ENCODE measurements at regions not wholly inside any gene's neighbourhood (a gene's known extent, or its start where the extent isn't known, plus 50 kb on each side); places are given as distances from the start of the nearest gene placed in this dataset.

DNA sequence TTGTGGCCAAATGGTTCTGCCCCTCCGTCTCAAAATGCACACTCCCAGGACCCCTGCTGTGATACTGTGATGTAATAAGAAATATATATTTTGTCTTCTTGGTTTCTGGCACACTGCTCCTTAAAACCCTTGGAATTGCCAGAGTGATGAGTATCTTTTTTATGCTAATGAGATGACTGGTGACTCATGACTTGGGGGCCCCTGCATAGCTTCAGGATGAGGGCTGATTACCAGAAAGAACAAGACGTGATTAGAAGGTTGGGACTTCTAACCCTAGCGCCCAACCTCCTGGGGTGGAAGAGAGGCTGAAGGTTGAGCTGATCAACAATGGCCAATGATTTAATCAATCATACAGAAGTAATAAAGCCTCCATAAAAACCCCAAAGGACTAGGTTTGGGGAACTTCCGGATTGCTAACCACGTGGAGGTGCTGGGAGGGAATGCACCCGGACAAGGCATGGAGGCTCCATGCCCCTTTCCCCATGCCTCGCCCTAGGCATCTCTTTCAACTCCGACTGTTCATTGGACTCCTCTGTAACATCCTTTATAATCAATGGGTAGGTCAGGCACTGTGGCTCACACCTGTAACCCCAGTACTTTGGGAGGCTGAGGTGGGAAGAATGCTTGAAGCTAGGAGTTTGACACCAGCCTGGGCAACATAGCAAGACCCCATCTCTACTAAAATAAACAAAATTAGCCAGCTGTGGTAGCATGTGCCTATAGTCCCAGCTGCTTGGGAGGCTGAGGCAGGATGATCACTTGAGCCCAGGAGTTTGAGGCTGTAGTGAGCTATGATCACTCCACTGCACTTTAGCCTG lies 89.1 kb downstream of the HS1BP3 start (continued):
- TF ChIP-seq OSR1 (CRISPR knock-in tag; IDR thresholded peaks at IDR 0.05) (no peak), CSDC2 (CRISPR knock-in tag; IDR thresholded peaks at IDR 0.05) (no peak), ZNF8 (CRISPR knock-in tag; IDR thresholded peaks at IDR 0.05) (no peak), RARB (CRISPR knock-in tag; IDR thresholded peaks at IDR 0.05) (no peak)

DNA sequence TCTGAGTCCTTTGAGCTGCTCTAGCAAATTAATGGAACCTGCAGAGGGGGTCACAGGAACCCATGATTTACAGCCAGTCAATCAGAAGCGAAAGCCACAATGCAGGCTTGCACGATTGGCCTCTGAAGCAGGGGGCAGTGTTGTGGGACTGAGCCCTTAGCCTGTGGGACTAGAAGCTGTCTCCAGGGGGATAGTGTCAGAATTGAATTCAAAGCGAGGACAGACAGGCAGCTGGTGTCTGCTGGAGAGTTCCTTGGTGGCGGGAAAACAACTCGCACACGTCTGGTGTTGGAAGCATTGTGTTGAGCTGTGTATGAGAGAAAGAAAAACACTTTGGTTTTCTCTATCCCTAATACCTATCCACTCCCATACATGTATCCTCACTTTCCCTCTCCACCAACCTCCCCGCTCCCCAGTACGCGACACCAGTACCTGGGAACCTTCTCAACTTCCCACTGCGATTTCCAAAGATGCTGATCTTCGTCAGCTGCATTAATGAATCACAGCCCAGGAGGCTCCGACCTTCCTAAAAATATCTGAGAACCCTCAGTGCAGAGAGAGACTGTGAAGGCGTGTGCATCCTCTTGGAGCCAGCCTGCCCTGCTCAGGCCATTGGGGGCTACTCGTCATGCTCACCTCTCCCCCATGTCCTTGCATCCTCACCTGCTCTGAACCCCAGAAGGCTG lies 88.2 kb downstream of the HS1BP3 start:
- TF ChIP-seq, protein P1, sequence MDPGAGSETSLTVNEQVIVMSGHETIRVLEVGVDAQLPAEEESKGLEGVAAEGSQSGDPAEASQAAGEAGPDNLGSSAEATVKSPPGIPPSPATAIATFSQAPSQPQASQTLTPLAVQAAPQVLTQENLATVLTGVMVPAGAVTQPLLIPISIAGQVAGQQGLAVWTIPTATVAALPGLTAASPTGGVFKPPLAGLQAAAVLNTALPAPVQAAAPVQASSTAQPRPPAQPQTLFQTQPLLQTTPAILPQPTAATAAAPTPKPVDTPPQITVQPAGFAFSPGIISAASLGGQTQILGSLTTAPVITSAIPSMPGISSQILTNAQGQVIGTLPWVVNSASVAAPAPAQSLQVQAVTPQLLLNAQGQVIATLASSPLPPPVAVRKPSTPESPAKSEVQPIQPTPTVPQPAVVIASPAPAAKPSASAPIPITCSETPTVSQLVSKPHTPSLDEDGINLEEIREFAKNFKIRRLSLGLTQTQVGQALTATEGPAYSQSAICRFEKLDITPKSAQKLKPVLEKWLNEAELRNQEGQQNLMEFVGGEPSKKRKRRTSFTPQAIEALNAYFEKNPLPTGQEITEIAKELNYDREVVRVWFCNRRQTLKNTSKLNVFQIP (CRISPR knock-in tag; IDR thresholded peaks at IDR 0.05; ENCODE audit: borderline replicate concordance, low read depth), result no peak
- TF ChIP-seq BACH2 (CRISPR knock-in tag; IDR thresholded peaks at IDR 0.05; ENCODE audit: borderline replicate concordance) (no peak), GLIS3 (CRISPR knock-in tag; IDR thresholded peaks at IDR 0.05) (no peak), TOX (CRISPR knock-in tag; IDR thresholded peaks at IDR 0.05; ENCODE audit: borderline replicate concordance) (no peak), OSR1 (CRISPR knock-in tag; IDR thresholded peaks at IDR 0.05) (no peak), PPARA (CRISPR knock-in tag; IDR thresholded peaks at IDR 0.05; ENCODE audit: borderline replicate concordance) (no peak), TCF4 (CRISPR knock-in tag; IDR thresholded peaks at IDR 0.05; ENCODE audit: borderline replicate concordance) (no peak), CSDC2 (CRISPR knock-in tag; IDR thresholded peaks at IDR 0.05) (no peak), ZFP30 (CRISPR knock-in tag; IDR thresholded peaks at IDR 0.05) (no peak), ARNTL (CRISPR knock-in tag; IDR thresholded peaks at IDR 0.05; ENCODE audit: borderline replicate concordance, low read depth) (no peak), ZNF70 (CRISPR knock-in tag; IDR thresholded peaks at IDR 0.05) (no peak), ZNF565 (CRISPR knock-in tag; conservative IDR thresholded peaks at IDR 0.05; ENCODE audit: low read depth) (no peak), ZNF8 (CRISPR knock-in tag; IDR thresholded peaks at IDR 0.05) (no peak), ZFP3 (CRISPR knock-in tag; IDR thresholded peaks at IDR 0.05) (no peak), RARB (CRISPR knock-in tag; IDR thresholded peaks at IDR 0.05) (no peak), SNAI2 (CRISPR knock-in tag; IDR thresholded peaks at IDR 0.05) (no peak), ESRRG (CRISPR knock-in tag; IDR thresholded peaks at IDR 0.05) (no peak)
- TF ChIP-seq, protein P2, sequence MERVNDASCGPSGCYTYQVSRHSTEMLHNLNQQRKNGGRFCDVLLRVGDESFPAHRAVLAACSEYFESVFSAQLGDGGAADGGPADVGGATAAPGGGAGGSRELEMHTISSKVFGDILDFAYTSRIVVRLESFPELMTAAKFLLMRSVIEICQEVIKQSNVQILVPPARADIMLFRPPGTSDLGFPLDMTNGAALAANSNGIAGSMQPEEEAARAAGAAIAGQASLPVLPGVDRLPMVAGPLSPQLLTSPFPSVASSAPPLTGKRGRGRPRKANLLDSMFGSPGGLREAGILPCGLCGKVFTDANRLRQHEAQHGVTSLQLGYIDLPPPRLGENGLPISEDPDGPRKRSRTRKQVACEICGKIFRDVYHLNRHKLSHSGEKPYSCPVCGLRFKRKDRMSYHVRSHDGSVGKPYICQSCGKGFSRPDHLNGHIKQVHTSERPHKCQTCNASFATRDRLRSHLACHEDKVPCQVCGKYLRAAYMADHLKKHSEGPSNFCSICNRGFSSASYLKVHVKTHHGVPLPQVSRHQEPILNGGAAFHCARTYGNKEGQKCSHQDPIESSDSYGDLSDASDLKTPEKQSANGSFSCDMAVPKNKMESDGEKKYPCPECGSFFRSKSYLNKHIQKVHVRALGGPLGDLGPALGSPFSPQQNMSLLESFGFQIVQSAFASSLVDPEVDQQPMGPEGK (CRISPR knock-in tag; IDR thresholded peaks at IDR 0.05; ENCODE audit: borderline replicate concordance), result no peak
- TF ChIP-seq, protein P3, sequence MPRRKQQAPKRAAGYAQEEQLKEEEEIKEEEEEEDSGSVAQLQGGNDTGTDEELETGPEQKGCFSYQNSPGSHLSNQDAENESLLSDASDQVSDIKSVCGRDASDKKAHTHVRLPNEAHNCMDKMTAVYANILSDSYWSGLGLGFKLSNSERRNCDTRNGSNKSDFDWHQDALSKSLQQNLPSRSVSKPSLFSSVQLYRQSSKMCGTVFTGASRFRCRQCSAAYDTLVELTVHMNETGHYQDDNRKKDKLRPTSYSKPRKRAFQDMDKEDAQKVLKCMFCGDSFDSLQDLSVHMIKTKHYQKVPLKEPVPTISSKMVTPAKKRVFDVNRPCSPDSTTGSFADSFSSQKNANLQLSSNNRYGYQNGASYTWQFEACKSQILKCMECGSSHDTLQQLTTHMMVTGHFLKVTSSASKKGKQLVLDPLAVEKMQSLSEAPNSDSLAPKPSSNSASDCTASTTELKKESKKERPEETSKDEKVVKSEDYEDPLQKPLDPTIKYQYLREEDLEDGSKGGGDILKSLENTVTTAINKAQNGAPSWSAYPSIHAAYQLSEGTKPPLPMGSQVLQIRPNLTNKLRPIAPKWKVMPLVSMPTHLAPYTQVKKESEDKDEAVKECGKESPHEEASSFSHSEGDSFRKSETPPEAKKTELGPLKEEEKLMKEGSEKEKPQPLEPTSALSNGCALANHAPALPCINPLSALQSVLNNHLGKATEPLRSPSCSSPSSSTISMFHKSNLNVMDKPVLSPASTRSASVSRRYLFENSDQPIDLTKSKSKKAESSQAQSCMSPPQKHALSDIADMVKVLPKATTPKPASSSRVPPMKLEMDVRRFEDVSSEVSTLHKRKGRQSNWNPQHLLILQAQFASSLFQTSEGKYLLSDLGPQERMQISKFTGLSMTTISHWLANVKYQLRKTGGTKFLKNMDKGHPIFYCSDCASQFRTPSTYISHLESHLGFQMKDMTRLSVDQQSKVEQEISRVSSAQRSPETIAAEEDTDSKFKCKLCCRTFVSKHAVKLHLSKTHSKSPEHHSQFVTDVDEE (CRISPR knock-in tag; IDR thresholded peaks at IDR 0.05), result no peak
- TF ChIP-seq, protein P4, sequence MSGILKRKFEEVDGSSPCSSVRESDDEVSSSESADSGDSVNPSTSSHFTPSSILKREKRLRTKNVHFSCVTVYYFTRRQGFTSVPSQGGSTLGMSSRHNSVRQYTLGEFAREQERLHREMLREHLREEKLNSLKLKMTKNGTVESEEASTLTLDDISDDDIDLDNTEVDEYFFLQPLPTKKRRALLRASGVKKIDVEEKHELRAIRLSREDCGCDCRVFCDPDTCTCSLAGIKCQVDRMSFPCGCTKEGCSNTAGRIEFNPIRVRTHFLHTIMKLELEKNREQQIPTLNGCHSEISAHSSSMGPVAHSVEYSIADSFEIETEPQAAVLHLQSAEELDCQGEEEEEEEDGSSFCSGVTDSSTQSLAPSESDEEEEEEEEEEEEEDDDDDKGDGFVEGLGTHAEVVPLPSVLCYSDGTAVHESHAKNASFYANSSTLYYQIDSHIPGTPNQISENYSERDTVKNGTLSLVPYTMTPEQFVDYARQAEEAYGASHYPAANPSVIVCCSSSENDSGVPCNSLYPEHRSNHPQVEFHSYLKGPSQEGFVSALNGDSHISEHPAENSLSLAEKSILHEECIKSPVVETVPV (CRISPR knock-in tag; IDR thresholded peaks at IDR 0.05), result no peak

DNA sequence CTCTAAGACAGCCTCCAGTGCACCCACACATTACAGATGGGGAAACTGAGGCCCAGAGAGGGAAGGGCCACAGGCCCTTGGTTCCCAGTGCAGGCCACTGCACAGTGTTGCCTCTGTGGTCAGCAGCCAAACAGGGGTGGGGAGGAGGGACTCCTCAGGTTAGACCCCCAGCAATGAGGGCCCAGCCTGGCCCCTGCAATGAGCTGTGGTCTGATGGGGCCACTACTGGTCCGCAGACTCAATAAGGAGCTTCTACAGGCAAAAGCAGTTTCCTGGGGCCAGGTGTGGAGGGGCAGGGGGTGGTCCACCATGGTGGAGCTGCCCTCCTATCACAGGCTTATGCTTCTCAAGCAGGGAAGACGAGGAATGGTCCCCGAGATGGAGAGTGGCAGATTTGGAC lies 87.6 kb downstream of the HS1BP3 start:
- no peak for ATAC-seq
- TF ChIP-seq TCF4 (CRISPR knock-in tag; IDR thresholded peaks at IDR 0.05; ENCODE audit: borderline replicate concordance), result no peak
- TF ChIP-seq, protein P1 (CRISPR knock-in tag; IDR thresholded peaks at IDR 0.05; ENCODE audit: borderline replicate concordance, low read depth), result no peak
- no peak for TF ChIP-seq ARNTL (CRISPR knock-in tag; IDR thresholded peaks at IDR 0.05; ENCODE audit: borderline replicate concordance, low read depth)
- TF ChIP-seq, protein P4 (CRISPR knock-in tag; IDR thresholded peaks at IDR 0.05), result no peak
- no peak for TF ChIP-seq TOX (CRISPR knock-in tag; IDR thresholded peaks at IDR 0.05; ENCODE audit: borderline replicate concordance)
- TF ChIP-seq ZNF565 (CRISPR knock-in tag; conservative IDR thresholded peaks at IDR 0.05; ENCODE audit: low read depth), result no peak
- TF ChIP-seq OSR1 (CRISPR knock-in tag; IDR thresholded peaks at IDR 0.05), result no peak
- TF ChIP-seq GLIS3 (CRISPR knock-in tag; IDR thresholded peaks at IDR 0.05), result no peak
- no peak for TF ChIP-seq SNAI2 (CRISPR knock-in tag; IDR thresholded peaks at IDR 0.05)
- TF ChIP-seq, protein P2 (CRISPR knock-in tag; IDR thresholded peaks at IDR 0.05; ENCODE audit: borderline replicate concordance), result no peak

More for the DNA sequence above, 88.2 kb downstream of the HS1BP3 start:
- peak; percentile 31 for ATAC-seq

Measured in SK-N-SH treated with all-trans-retinoic acid at 6 μM for 48 hours (cell line).